Glutamatergic neuron (in vitro differentiated cells): ENCODE measurements at regions not wholly inside any gene's neighbourhood (a gene's known extent, or its start where the extent isn't known, plus 50 kb on each side); places are given as distances from the start of the nearest gene placed in this dataset.

Source experiments
- DNase-seq: peaks from one replicate; pipeline ENCODE4 v3.0.0; 2022
- H3K27ac Mint-ChIP-seq: one replicate; pipeline ENCODE4 v1.8.0; 2020; ENCODE audit warnings: mild to moderate bottlenecking, mixed read lengths, inconsistent platforms; ENCODE audit not compliant: unreplicated experiment
- H3K27me3 Mint-ChIP-seq: one replicate; pipeline ENCODE4 v1.8.0; 2020; ENCODE audit warnings: mild to moderate bottlenecking, moderate library complexity, mixed read lengths, inconsistent platforms; ENCODE audit not compliant: unreplicated experiment
- H3K36me3 Mint-ChIP-seq: one replicate; pipeline ENCODE4 v1.8.0; 2020; ENCODE audit warnings: mild to moderate bottlenecking, mixed read lengths, inconsistent platforms; ENCODE audit not compliant: unreplicated experiment
- H3K4me1 Mint-ChIP-seq: one replicate; pipeline ENCODE4 v1.8.0; 2020; ENCODE audit warnings: mild to moderate bottlenecking, low read depth, mixed read lengths, inconsistent platforms; ENCODE audit not compliant: unreplicated experiment
- H3K4me3 Mint-ChIP-seq: one replicate; pipeline ENCODE4 v1.8.0; 2020; ENCODE audit warnings: mild to moderate bottlenecking, mixed read lengths, inconsistent platforms; ENCODE audit not compliant: unreplicated experiment
- H3K9me3 Mint-ChIP-seq: one replicate; pipeline ENCODE4 v1.8.0; 2020; ENCODE audit warnings: mild to moderate bottlenecking, moderate library complexity, mixed read lengths, inconsistent platforms; ENCODE audit not compliant: unreplicated experiment
- TF ChIP-seq, protein P1 (sequence below): fragments of 200-600 bp; sonication (generic); IDR thresholded peaks from one replicate; pipeline ENCODE4 v1.5.0; 2021; ENCODE audit not compliant: partially characterized antibody, unreplicated experiment

DNA sequence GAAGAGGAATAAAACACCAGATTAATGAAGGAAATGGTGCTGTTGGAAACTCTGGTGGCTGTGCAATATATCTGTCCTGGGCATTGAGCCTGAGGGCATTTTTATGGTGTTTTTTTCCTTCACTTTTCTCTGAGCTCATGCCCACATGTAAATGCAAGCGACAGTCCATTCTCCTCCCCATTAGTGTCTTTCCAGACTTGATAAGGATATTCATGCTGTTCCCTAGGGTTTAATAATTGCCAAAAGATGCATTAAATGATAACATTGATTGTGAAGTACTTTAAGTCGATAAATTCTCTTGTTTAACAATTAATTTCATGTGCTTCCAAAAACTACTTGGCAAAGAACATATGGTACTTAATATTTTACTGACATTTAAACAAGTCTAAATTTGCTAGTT lies 384.7 kb downstream of the MDFIC start:
- no peaks in the 10 kb centered on the region for H3K4me1 Mint-ChIP-seq
- no peak for DNase-seq
- H3K4me3 Mint-ChIP-seq = no peak overlapping the region
- TF ChIP-seq, protein P1, sequence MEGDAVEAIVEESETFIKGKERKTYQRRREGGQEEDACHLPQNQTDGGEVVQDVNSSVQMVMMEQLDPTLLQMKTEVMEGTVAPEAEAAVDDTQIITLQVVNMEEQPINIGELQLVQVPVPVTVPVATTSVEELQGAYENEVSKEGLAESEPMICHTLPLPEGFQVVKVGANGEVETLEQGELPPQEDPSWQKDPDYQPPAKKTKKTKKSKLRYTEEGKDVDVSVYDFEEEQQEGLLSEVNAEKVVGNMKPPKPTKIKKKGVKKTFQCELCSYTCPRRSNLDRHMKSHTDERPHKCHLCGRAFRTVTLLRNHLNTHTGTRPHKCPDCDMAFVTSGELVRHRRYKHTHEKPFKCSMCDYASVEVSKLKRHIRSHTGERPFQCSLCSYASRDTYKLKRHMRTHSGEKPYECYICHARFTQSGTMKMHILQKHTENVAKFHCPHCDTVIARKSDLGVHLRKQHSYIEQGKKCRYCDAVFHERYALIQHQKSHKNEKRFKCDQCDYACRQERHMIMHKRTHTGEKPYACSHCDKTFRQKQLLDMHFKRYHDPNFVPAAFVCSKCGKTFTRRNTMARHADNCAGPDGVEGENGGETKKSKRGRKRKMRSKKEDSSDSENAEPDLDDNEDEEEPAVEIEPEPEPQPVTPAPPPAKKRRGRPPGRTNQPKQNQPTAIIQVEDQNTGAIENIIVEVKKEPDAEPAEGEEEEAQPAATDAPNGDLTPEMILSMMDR = no peak
- no peaks in the 10 kb centered on the region for H3K27me3 Mint-ChIP-seq
- H3K27ac Mint-ChIP-seq = no peak overlapping the region
- H3K36me3 Mint-ChIP-seq = no peaks in the 10 kb centered on the region
- no peaks in the 10 kb centered on the region for H3K9me3 Mint-ChIP-seq

DNA sequence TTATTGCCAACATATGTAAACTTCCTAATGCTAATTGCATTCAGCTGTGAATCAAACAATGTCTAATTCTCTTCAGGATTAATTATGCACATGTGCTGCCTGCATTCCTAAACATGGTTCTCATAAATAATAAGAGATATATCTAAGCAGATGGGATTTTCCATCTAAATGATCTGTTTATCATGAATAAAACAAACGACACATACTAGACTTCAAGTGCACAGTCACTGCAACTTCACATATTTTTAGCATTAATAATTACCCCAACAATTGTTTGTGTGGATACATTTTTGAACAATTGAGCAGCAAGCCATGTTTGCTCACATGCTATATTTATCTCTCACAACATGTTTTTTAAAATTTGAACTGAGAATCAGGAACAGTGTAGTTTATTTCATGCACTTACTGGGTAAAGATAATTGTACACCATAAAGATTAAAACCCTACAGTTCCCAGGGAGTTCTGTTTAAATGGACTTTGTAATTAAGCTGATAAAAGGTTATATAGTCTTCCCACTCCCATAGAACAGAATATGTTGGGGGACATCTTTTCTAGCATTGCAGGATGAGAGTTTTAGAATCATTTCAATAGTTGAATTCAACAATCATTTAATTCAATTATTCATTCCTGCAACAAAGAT lies 378.5 kb downstream of the MDFIC start:
- H3K4me1 Mint-ChIP-seq = no peaks in the 10 kb centered on the region
- H3K36me3 Mint-ChIP-seq = no peaks in the 10 kb centered on the region
- no peaks in the 10 kb centered on the region for H3K9me3 Mint-ChIP-seq
- TF ChIP-seq, protein P1 = no peak
- no peaks in the 10 kb centered on the region for H3K27me3 Mint-ChIP-seq
- H3K4me3 Mint-ChIP-seq = no peak overlapping the region
- no peak overlapping the region for H3K27ac Mint-ChIP-seq
- no peak for DNase-seq

DNA sequence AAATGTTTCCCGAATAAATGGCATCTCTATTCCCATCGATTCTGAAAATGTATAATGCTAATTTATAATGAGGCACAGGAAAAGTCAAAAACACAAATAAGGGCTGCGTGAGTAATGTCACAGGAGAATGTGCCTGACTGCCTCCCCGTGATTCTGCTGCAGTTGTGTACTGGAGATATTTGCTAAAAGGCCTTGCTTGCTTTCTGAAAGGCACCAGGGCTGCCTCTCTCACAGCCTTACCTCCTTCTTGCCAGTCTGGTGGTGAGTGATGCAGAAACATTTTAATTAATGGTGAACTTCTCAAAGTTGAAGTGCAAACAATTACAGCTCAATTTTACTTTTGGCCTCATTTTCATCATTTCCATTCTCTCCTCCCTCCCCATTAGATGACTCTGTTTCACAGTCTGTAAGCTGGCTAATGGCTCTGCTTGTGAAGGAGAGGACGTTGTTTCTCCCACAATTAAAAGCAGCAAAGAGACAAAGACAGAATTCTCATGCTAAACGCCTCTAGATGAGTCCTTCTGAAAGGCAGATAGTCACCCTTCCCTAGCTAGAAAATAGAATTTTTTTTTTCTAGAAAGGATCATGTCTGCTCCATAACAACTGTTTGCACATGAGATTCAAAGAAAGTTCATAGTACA lies 377.6 kb downstream of the MDFIC start:
- Mint-ChIP-seq H3K27ac (no peak overlapping the region), H3K4me3 (no peak overlapping the region), H3K9me3 (no peaks in the 10 kb centered on the region), H3K4me1 (no peaks in the 10 kb centered on the region), H3K36me3 (no peaks in the 10 kb centered on the region), H3K27me3 (no peaks in the 10 kb centered on the region)
- DNase-seq = no peak
- TF ChIP-seq, protein P1 = no peak

DNA sequence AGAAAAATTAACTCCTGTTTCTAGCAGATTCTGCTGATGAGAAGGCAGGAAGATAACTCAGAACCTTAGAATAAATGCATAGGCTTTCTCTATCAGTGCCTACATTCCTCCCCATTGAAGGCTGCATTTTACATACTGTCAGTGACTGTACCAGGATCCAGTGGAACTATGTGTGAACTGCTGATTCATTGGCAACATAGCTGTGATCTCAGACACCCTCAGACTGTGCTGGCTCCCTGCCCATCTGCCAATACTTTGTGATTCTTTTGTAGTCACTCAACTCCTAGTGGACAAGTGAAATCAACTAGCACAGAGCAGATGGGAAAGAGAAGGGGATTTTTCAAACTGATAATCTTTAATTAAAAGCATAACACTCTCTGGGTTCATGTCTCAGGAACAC lies 375.8 kb downstream of the MDFIC start:
- no peak overlapping the region for H3K27ac Mint-ChIP-seq
- no peaks in the 10 kb centered on the region for H3K36me3 Mint-ChIP-seq
- no peak overlapping the region for H3K4me3 Mint-ChIP-seq
- no peaks in the 10 kb centered on the region for H3K27me3 Mint-ChIP-seq
- H3K9me3 Mint-ChIP-seq = no peaks in the 10 kb centered on the region
- H3K4me1 Mint-ChIP-seq = no peaks in the 10 kb centered on the region
- DNase-seq = no peak
- TF ChIP-seq, protein P1 = no peak

DNA sequence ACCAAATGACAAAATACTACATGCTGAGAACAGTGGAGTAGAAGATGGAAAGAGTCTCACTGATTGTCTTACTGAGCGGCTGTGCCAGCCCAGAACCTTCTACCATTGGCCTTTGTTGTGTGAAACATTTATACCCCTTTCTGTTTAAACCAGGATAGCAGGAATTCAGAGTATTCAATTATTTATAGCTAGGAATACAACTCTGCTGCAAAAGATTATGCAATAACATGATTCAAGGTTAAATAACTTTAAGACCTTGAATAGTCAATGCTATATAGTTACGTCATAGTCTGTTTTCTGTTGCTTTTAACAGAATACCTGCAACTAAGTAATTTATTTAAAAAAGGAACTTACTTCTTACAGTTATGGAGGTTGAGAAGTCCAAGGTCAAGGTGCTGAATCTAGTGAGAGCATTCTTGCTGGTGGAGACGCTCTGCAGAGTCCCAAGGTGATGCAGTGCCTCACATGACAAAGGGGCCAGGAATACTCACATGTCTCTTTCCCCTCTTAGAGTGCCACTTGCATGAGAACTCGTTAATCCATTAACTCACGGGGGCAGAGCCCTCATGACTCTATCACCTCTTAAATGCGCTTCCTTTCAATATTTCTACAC lies 371.8 kb downstream of the MDFIC start:
- H3K9me3 Mint-ChIP-seq = no peaks in the 10 kb centered on the region
- TF ChIP-seq, protein P1 = no peak
- no peak overlapping the region for H3K27ac Mint-ChIP-seq
- no peaks in the 10 kb centered on the region for H3K27me3 Mint-ChIP-seq
- no peak for DNase-seq
- H3K4me1 Mint-ChIP-seq = no peaks in the 10 kb centered on the region
- H3K36me3 Mint-ChIP-seq = no peaks in the 10 kb centered on the region
- H3K4me3 Mint-ChIP-seq = no peak overlapping the region
